ENCODE measurements at regions not wholly inside any gene's neighbourhood (a gene's known extent, or its start where the extent isn't known, plus 50 kb on each side); places are given as distances from the start of the nearest gene placed in this dataset.
A peak's percentile ranks its signal among the peaks of the same experiment; 100 is the strongest.
"Not testable (repeated sequence)": the region's sequence is repeated elsewhere in the genome, so short reads cannot be mapped to it uniquely, and the experiment has no call there.

- no peak for DNase-seq (ENCODE audit: extremely low spot score, insufficient read length, low read depth)
These were observed 77.2 kb upstream of the DHRSX start for GRCh38 chrX:2577844-2578466.

DNA sequence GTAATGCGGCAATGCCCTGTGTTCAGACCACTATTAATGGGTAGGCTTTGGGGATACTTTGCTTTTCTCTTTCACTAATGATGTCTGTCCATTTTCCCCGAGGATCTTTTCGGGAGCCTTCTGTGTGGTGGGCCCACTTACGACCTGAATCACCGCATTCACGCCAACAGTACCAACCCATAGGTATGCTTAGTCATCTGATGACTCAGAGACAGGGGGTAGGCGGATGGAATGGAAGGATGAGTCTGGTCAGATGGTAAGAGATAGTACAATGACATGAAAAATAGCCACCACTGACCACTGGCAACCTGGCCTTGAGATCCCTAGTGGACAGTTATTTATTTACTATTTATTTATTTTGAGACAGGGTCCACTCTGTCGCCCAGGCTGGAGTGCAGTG is 76.0 kb upstream of the DHRSX start:
- FAIRE-seq: no peak

More at GRCh38 chrX:2577844-2578466, 77.2 kb upstream of the DHRSX start:
- FAIRE-seq: peak; percentile 26

GRCh38 chrX:2574271-2574670 is 73.5 kb upstream of the DHRSX start:
- FAIRE-seq: no peak
- no peak for DNase-seq (ENCODE audit: extremely low spot score, insufficient read length, low read depth)

More for the DNA sequence above, 76.0 kb upstream of the DHRSX start:
- DNase-seq (ENCODE audit: extremely low spot score, insufficient read length, low read depth): no peak

GRCh38 chrX:2572740-2573139 is 72.0 kb upstream of the DHRSX start:
- DNase-seq (ENCODE audit: extremely low spot score, insufficient read length, low read depth): no peak
- no peak for FAIRE-seq

- FAIRE-seq: no peak
These were observed 67.3 kb upstream of the DHRSX start for GRCh38 chrX:2568125-2568524.

DNA sequence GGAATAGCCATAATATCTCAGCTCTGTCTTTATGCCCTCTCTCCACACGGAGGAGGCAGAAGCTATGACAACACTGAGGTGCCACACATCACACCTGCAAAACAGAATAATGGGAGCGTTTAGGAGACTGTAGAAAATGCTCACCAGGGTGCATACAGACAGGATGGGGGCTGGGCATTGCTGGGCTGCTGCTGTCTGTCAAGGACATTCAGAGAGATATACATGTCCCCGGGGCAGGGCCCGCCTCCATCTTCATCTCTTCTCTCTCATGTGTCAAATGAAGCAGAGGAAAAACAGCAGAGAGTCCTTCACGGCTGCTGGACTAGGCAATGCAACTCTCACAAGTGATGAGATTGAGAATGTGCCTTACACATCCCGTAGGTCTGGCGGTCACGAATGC is 65.3 kb upstream of the DHRSX start:
- no peak for FAIRE-seq
- DNase-seq (ENCODE audit: extremely low spot score, insufficient read length, low read depth): no peak

More at GRCh38 chrX:2568125-2568524, 67.3 kb upstream of the DHRSX start:
- no peak for DNase-seq (ENCODE audit: extremely low spot score, insufficient read length, low read depth)

DNA sequence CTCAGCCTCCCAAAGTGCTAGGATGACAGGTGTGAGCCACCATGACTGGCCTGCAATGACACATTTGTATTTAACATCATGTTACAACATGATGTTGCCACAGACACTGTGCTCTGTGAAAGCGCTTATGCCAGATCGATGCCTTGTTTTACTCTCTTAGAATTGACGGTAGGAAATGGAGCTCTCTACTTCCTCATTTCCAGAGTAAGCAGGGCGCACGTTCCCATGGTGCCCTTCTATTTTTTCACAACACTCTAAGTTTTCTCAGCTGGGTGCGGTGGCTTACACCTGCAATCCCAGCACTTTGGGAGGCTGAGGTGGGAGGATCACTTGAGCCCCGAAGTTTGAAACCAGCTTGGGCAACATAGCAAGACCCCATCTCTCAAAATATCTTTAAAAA is 60.7 kb upstream of the DHRSX start:
- no peak for FAIRE-seq
- no peak for DNase-seq (ENCODE audit: extremely low spot score, insufficient read length, low read depth)

- FAIRE-seq: no peak
- no peak for DNase-seq (ENCODE audit: extremely low spot score, insufficient read length, low read depth)
These were observed 58.3 kb upstream of the DHRSX start for GRCh38 chrX:2559124-2559523.

GRCh38 chrX:2554891-2555290 is 54.1 kb upstream of the DHRSX start:
- FAIRE-seq: no peak
- no peak for DNase-seq (ENCODE audit: extremely low spot score, insufficient read length, low read depth)

DNA sequence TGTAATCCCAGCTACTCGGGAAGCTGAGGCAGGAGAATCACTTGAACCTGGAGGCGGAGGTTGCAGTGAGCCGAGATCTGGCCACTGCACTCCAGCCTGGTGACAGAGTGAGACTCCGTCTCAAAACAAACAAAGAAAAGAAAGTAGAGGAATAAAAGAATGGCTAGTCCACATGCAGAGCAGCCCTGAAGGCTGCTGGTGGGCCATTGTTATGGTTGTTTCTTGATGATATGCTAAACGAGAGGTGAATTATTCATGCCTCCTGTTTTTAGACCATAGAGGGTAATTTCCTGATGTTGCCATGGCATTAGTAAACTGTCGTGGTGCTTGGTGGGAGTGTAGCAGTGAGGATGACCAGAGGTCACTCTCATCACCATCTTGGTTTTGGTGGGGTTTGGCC is 53.3 kb upstream of the DHRSX start:
- not testable (repeated sequence) for FAIRE-seq; DNase-seq (ENCODE audit: extremely low spot score, insufficient read length, low read depth)

- FAIRE-seq: no peak
- DNase-seq (ENCODE audit: extremely low spot score, insufficient read length, low read depth): no peak
These were observed 51.9 kb upstream of the DHRSX start for GRCh38 chrX:2552621-2553201.

DNA sequence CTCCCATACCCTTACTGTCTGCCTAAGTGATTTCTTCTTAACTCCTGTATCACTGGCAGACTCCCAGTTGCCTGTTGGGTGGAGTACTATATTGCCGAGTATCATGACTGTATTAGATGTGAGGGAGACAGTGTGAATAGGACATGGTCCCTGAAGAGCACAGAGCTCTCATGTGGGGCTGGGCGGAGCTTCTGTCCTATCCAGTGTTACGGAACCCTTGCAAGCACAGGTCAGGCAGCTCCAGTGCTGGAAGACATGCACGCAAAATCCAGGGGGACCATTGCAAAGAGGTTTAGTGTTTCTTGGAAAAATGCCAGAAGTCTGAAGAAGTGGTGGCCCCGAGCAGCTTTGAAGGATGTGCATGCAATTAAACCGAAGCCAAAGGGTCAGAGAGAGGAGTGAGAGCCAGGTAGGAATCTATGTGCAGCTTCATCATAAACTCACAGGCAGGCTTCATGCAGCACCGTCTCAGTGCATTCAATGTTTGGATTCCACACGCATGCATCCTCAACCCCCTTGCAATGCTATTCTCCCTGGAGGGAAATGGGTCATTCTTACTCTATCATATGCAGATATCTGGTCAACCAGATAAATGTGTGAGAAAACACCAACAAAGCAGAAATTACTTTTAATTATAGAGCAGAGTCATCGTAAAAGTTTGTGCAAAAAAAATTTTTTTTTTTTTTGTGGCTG is 49.7 kb upstream of the DHRSX start:
- DNase-seq (ENCODE audit: extremely low spot score, insufficient read length, low read depth) (no peak), FAIRE-seq (no peak)
